ENCODE measurements at regions not wholly inside any gene's neighbourhood (a gene's known extent, or its start where the extent isn't known, plus 50 kb on each side); places are given as distances from the start of the nearest gene placed in this dataset.

DNA sequence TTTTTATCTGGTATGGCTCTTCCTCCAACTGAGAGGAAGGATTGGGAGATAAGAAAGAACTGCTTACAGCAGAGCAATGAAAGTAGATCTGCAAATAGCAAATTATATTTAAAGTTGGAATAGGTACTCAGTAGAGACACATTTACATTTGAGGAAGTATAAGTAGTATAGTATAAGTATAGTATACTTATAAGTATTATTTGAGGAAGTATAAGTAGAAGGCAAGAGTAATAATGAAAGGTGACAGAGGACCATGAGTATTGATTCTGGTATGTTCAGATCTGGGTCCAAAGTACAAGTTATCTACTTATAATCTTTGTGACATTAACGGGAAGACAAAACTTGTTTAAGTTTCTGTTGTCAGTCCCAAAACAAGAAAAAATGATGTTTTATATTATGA, 527.6 kb upstream of the SORCS1 start:
- TF ChIP-seq, protein P1, sequence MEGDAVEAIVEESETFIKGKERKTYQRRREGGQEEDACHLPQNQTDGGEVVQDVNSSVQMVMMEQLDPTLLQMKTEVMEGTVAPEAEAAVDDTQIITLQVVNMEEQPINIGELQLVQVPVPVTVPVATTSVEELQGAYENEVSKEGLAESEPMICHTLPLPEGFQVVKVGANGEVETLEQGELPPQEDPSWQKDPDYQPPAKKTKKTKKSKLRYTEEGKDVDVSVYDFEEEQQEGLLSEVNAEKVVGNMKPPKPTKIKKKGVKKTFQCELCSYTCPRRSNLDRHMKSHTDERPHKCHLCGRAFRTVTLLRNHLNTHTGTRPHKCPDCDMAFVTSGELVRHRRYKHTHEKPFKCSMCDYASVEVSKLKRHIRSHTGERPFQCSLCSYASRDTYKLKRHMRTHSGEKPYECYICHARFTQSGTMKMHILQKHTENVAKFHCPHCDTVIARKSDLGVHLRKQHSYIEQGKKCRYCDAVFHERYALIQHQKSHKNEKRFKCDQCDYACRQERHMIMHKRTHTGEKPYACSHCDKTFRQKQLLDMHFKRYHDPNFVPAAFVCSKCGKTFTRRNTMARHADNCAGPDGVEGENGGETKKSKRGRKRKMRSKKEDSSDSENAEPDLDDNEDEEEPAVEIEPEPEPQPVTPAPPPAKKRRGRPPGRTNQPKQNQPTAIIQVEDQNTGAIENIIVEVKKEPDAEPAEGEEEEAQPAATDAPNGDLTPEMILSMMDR (IDR thresholded peaks at IDR 0.05; ENCODE audit: low read depth, low read length, missing input control): no peak
- no peak for TF ChIP-seq EGR1 (IDR thresholded peaks at IDR 0.05; ENCODE audit: low read depth in 2 of 2)
- TF ChIP-seq SP1 (IDR thresholded peaks at IDR 0.05): no peak
- TF ChIP-seq GABPA (IDR thresholded peaks at IDR 0.05 in 1 of 2, conservative IDR thresholded peaks at IDR 0.05 in 1 of 2): no peak
- TF ChIP-seq RAD21 (IDR thresholded peaks at IDR 0.05): no peak

All from liver (tissue), 3 donors.